Hippocampal formation (tissue), 2 donors: ENCODE measurements at regions not wholly inside any gene's neighbourhood (a gene's known extent, or its start where the extent isn't known, plus 50 kb on each side); places are given as distances from the start of the nearest gene placed in this dataset.

ENCODE experiments used
- DNase-seq, 2 donors: peaks; one replicate each; lab custom pipeline; 2025; lab: John Stamatoyannopoulos, UW

DNA sequence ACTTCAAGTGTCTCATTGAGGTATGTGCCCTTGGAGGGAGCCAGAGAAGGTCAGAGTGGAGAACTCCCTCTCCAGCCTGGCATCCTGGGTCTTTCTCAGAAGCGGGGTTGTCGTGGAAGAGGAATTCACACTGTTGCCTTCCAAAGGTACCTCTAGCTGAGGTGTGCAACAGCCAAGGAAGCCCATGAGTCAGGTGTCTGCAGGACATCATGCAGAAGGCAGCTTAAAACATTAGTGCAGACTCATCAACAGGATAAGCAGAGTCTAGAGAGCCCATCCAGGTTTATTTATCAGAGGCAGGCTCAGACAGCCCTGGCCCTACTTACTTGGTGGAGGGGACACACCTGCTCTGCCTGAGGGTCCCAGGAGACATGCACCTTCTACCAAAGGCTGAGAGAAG lies 95.6 kb upstream of the TPM1 start:
- no peak for DNase-seq

DNA sequence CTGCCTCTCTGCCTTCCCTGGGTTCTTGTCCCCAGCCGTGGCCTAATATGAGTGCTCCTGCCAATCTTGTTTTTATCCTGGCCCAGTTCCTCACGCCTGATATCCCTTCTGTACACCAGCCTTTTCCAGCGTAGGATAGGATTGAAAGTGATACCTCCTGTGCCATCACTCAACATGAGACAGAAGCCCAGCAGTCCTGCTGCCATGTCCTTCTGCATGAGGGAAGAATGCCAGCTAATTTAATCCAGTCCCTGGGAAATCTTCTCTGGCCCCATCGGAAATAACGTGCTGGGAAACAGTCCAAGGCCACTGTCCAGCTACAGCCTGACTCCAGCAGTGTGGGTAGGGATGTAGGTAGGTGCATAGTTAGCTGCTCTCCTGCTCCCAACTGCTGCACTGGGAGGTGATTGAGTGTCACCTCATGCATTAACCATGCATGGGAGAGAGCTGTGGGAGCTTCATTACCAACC lies 92.0 kb upstream of the TPM1 start:
- no peak for DNase-seq

DNA sequence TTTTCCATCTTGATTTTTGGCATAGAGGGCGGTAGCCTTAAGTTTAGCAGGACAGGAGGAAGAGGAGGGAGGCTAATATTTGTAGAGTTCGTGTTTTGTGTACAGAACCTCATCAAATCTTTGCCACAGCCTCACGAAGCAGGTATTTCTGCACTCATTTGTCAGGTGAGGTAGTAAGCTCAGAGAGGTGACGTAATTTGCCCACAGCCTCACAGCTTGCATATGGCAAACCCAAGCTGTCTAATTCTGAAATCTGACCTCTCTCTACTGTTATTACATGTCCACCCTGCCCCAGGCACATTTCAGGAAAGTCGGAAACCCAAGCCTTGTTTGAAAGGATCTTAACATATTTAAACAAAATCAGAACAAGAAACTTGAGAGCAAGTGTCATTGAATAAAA lies 91.1 kb upstream of the TPM1 start:
- DNase-seq: no peak

DNA sequence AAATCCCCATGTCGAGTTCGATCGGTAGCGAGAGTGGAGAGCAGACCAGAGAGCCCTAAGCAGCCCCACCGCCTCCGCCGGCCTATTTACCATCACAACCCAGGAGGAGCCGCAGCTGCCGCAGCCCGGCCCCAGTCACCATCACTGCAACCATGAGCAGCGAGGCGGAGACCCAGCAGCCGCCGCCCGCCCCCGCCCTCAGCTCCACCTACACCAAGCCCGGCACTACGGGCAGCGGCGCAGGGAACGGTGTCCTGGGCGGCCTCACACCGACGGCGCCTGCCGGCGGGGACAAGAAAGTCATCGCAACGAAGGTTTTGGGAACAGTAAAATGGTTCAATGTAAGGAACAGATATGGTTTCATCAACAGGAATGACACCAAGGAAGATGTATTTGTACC lies 89.5 kb upstream of the TPM1 start:
- DNase-seq: no peak

DNA sequence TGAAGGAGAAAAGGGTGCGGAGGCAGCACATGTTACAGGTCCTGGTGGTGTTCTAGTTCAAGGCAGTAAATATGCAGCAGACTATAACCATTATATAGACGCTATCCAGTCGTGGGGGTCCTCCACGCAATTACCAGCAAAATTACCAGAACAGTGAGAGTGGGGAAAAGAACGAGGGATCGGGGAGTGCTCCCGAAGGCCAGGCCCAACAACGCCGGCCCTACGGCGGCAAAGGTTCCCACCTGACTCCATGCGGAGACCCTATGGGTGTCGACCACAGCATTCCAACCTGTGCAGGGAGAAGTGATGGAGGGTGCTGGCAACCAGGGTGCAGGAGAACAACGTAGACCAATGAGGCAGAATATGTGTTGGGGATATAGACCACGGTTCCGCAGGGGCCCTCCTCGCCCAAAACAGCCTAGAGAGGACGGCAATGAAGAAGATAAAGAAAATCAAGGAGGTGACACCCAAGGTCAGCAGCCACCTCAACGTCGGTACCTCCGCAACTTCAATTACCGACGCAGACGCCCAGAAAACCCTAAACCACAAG lies 89.0 kb upstream of the TPM1 start:
- no peak for DNase-seq

DNA sequence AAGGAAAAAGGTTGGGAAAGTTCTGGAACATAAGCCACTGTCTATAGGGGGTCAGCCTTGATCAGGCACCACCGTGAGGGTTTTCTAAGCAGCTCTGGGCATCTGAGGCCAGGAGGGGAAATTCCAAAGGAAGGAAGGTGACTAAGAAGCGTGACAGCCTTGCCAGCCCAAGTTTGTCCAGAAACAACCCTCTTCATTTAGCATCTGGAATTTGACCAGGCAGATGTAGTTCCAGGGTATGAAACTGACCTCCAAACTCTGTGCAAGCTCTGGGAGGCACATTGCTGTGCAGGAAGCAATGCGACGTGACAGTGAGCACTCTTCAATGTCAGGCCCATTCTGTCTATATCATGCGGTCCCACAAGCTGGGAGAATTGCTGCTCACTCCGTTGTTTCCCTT lies 85.4 kb upstream of the TPM1 start:
- no peak for DNase-seq

DNA sequence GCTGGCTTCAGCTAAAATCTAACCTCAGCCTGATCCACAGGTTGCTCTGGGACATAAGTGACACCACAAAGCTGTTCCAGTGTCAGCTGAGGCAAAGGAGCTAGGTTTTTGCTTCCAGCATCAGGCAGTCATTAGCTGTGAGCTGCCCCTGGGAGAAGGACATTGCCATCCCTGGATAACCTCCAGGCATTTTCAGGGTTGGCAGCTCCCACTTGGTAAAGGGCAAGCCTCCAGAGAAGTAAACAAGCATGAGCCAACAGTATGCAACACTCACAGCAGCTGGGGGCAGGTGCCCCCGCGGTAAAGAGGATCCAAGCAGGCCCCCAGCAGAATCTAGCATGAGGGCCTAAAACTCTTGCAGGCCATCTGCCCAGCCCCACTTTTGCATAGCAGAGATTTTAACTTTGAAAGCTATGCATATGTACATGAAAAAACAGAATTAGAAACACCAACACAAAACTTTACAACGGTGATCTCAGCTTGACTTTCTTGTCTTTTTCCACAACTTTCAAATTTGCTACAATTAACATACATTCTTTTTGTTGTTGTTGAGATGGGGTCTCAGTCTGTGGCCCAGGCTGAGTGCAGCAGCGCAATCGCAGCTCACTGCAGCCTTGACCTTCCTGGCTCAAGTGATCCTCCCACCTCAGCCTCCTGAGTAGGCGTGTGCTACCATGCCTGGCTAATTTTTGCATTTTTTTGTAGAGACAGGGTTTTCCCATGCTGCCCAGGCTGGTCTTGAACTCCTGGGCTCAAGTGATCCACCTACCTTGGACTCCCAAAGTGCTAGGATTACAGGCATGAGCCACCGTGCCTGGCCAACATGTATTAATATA lies 83.8 kb upstream of the TPM1 start:
- no peak for DNase-seq

DNA sequence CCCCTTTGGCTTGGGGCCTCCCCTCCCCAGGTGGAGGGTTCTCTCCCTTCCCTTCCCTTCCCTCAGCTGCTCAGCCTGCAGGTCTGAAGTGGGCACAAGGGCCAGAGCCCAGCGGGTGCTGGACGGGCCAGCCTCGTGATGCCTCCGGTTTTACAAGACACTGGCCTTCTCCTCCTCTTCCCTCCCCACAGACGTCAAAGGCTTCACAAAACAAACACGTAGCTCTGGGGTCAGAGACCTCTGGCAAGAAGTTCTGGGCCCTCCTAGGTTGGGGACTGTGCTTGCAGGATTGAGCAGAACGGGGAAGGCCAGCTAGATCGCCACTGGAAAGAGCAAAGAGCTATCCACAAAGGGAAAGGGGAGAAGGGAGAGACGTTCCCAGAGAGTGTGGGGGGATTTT lies 81.4 kb upstream of the TPM1 start:
- DNase-seq: no peak

DNA sequence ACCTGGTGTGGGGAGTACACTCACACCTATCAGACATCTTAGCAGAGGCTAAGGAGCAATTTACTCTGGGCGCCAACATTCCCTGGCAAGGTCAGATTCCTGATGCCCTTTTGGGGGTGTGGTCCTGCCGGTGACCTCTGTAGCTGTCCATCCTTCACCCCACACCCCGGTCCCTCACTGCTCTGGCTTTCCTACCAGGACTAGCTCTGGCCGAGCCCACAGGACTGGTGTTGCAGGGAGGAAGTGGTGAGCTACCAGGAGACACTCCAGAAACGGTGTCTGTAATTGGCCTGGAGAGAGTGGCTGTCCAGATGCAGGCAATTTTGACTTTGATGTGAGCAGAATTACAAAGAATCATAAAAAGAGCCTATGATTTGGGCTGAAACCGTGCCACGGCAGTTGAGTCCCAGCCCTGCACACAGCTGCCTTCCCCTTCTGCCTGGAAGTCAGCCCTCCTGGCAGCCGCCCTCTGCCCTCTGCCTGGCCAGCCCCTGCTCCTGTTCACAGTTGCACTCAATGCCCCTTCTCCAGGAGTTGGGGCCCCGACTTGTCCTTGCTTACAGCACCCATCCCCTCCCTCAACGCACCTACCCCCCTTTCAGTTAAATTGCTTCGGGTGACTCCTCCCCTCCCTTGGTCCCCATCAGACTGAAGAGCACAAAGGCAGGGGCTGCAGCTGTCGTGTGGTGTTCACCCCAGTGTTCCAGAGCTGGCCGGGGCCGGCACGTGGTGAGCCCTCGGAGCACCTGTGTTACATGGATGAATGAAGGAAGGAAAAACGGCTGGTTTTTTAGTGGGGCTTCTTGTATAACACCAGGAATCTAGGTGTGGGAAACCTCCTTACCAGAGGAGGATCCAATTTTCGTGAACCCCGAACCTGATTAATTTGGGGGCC lies 80.2 kb upstream of the TPM1 start:
- no peak for DNase-seq

DNA sequence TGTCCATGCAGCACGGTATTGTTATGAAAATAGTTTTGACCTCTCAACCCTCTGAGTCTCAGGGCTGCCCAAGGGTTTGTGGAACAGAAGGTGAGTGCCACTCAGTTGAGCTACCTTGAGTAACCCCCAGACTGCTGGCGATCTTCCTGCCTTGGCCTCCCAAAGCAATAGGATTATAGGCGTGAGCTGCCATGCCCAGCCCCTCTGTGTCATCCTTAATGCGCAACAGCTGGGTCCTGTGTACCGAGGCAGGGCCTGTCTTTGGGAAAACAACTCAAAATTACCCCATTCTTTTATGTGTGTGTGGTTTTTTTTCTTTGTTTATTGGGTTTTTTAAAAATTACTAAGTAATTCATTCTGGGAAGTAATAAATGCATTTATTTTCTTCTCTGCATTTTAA lies 78.3 kb upstream of the TPM1 start:
- DNase-seq: no peak

DNA sequence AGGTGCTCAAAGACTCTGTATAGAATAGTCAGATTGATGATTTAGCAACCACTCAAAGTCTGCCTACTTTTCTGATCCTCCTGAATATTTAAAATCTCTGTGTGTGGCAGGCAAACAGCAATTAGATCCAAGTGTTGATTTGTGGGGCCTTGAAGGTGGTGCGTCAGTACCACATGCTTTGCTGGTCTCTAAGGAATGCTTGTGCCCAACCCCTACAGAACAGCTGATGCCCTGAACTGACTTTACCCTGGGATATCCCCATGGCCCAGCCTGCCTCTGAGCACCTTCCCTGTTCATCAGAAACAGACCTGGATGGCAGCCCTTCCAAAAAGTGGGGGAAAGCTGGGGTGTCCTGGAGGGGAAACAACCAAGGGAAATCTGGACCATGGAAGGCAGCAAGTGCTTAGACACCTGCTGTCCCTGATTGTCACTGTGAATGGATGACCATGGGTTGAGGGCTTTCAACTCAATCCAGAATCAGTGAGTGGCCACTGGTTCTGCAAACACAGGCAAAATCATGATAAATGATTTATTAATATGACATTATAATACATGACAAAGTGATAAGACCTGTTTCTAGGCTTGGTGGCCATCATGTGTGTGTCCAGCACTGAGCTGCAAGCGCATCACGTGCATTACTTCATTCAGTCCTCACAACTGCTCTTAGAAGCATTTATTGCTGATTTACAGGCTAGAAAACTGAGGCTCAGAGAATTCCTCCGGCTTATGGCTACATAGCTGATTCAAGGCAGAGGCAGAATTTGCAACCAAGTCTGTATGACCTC lies 76.1 kb upstream of the TPM1 start:
- no peak for DNase-seq

DNA sequence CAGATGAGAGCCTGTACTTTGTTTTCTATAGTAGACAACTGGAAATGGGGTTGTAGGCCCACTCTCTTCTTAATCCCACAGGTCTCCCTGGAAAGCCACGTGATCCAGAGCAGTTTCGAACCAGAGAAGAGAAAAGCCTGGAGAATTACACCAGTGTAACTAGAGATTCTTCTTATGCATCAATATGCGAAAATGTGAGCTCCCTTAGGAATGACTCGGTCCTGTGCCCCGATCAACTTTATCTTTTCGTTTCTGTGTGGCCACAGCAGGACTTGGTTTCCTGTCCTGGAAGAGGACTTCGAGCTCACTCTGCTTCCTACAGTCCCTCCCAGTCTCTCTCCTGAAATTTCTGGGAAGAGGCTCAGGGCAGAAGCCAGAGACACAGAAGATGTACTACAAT lies 73.8 kb upstream of the TPM1 start:
- DNase-seq: no peak

DNA sequence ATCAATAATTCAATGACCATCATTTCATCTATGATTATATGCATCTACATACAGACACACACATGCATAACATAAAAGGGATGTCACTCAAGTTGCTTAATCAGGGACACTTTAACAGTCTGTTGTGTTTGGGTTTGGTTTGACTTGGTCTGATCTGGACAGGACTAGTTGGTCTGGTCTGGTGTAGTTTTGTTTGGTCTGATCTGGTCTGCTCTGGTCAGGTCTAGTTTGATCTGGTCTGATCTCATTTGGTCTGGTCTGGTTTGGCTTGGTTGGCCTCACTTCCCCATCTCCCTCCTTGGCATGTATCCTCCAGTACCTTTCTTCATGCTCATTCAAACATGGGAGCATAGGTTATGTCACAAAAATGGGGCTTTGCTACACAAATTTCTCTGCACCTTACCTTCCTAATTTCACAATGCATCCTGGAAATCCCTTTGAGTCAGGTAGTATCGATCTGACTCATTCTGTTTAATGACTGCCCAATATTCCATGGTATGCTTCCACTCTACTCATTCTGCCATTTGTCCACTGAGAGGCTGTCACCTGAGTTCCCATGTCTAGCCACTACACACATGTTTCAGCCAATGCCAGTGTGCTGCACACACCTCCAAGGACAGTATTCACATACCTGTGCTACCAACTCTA lies 73.0 kb upstream of the TPM1 start:
- no peak for DNase-seq

DNA sequence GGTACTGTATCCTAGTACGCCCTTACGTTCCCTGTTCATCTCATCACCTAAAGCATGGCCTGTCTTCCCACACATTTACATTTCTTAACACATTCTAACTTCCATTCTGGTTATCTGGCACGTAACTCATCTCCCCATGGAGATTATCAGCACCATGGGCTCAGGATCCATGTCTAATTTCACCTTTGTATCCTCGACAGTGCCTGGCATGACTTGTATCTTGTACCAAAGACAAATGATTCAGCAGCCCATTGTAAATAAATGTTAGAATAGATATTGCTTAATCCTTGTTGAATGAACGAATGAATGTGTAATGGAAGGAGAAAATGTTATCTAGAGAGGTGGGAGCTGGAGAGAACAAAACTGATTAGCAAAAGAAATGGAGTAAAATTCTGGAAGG lies 69.7 kb upstream of the TPM1 start:
- DNase-seq: no peak

DNA sequence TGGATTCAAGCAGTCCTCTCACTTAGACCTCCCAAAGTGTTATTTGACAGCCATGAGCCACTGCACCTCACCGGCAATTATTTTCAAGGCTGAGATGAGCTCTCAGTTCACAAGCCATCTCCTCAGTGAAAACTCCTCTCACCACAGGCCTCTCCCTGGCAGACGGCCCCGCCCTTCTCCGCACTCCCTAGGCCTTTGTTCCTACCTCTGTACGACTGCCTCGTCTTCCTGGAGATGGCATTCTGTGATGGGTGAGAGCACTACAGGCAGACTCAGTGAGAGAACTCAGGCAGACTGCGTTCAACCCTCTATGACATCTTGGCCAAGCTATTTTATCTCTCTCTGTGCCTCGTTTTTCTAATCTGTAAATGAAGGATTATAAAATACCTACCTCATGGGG lies 67.0 kb upstream of the TPM1 start:
- no peak for DNase-seq

DNA sequence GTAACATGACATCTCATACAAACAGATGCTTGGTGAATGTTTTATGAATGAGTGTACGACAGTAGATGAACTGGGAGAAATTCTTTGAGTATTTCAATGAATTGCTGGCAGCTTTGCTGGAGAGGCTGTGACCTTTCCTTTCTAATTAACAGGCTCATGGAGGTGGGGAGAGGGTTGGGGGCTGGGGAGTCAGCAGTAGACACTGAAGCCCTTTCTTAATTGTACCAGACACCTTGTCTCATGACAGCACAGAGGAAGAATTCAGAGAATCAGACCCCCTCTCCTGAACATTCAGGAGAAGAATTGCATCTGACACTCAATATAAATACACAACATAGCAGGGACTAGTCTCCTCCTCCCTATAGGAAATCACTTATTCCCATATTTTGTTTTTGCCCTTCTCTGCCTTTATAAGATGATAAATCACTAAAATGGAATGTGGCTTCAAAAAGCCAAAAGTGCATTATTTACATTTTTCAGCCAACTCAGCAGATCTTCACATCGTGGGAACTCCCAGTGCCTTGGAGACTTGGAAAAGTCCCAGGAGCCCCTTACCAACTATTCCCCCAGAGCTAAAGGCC lies 66.2 kb upstream of the TPM1 start:
- no peak for DNase-seq

DNA sequence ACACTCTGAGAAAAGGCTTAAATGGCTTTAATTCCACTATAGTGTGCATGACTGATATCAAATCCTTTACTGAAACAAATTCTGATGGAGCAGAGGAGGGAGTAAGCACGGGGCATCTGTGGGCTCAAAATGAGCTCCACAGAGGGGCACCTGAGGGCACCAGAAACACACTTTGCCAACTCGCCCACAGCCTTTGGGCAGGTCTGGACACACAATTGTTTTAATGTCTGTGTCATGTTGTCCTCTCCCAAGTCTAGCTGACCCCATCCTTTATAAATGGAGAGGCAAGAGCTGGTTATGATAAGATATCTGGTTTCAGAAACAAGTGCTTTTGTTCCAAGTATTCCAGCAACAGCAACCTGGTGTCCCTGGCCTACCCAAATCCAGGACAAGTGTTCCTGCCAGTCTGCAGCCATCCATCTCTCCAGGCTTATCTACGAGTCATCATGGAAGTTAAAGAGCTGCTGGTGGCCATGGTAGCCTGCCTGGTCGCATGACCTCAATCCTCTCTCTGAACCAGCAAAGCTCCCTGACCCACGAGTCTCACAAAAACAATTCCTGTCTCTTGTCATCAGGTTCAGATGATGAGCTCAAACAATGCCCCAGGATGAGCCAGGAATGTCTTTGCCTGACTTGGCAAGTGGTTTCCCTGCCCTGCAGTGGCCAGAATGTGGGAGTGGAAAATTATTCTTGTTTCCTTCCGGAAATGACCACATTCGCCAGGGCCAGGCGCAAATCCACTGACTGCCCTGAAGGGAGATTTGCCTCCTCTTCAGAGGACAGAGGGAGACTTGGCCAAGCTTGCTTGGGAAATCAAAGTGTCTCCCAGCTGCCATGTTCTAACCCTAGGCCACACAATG lies 64.4 kb upstream of the TPM1 start:
- DNase-seq: no peak

DNA sequence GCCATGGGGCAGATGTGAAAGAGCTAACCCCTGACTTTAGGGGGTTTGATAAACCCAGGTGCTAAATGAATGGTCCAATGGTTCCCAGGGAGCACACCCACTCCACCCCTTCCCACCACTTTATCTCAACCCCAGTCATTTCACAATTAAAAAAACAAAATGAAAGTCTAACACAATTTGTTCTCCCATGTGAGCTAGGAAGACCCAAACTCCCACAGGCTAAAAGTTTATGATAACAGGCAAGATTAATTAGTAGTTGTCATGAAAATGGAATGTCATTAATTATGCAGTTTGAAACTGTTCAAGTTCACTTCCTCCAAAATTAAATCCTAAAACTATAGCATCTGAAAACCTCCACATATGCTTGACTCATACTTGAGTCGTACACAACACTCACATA lies 63.3 kb upstream of the TPM1 start:
- DNase-seq: no peak

DNA sequence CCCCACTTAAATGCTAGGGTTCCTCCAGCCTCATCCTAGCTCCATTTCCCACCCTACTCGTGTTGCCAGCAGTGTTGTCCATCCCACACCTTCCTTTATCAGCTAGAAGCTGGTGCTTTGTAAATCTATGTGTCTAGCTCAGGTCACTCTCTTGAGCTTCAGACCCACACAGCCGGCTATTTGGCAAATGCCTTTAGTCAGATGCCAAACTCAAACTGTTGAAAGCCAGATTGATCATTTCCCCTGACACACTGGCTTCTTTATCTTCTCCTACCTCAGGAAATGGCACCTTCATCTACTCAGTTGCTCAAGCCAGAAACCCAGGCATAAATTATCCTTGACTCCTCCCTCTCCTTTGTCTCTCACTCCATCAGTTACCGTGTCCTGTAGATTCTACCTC lies 61.5 kb upstream of the TPM1 start:
- DNase-seq: no peak

DNA sequence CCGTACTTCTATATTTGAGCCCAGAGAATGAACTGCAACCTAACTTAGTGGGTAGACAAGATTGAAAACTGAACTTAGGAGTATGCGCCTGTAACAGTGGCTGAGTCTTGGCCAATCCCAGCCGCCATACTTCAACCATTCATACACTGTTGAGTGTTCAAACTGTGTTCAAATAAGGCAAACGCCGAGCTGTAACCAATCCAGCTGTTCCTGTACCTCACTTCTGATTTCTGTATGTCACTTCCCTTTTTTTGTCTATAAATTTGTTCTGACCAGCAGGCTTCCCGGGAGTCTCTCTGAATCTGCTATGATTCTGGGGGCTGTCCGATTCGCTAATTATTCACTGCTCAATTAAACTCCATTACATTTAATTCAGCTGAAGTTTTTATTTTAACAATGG lies 58.6 kb upstream of the TPM1 start:
- DNase-seq: no peak
